WTC11 (cell line): ENCODE measurements at regions not wholly inside any gene's neighbourhood (a gene's known extent, or its start where the extent isn't known, plus 50 kb on each side); places are given as distances from the start of the nearest gene placed in this dataset.

ENCODE experiments used
- ATAC-seq: fragments of 200-7000 bp; cut with Tn5 transposase; 2 replicates; pipeline ENCODE4 v1.10.0; 2021; ENCODE audit warnings: mild to moderate bottlenecking, moderate library complexity
- CTCF ChIA-PET: fragments of 300-600 bp; sonication (Branson Sonifier 250); formaldehyde crosslinking; loops from one replicate; lab custom pipeline; 2021; ENCODE audit warnings: antibody characterized with exemption; lab: Charles Lee
- POLR2A ChIA-PET: fragments of 350-600 bp; sonication (Branson Sonifier 250); formaldehyde crosslinking; loops from one replicate; lab custom pipeline; 2021; ENCODE audit warnings: antibody characterized with exemption; lab: Charles Lee
- DNase-seq: peaks from one replicate; pipeline ENCODE4 v3.0.0; 2021; ENCODE audit warnings: low spot score
- H3K27ac Mint-ChIP-seq: 2 replicates; pipeline ENCODE4 v1.8.0; 2021; ENCODE audit warnings: mixed read lengths
- H3K27me3 Mint-ChIP-seq: 2 replicates; pipeline ENCODE4 v1.8.0; 2021; ENCODE audit warnings: low read depth, mild to moderate bottlenecking, moderate library complexity, mixed read lengths
- H3K36me3 Mint-ChIP-seq: 2 replicates; pipeline ENCODE4 v1.8.0; 2021; ENCODE audit warnings: mixed read lengths
- H3K4me1 Mint-ChIP-seq: 2 replicates; pipeline ENCODE4 v1.8.0; 2022; ENCODE audit warnings: mixed read lengths
- H3K4me3 Mint-ChIP-seq: 2 replicates; pipeline ENCODE4 v1.8.0; 2021; ENCODE audit warnings: mild to moderate bottlenecking, moderate library complexity, mixed read lengths
- H3K9me3 Mint-ChIP-seq: 2 replicates; pipeline ENCODE4 v1.8.0; 2021; ENCODE audit warnings: mixed read lengths
- GABPB1 ChIP-seq: sonication (generic); formaldehyde crosslinking; IDR thresholded peaks from 2 replicates; pipeline ENCODE4 v1.8.1; 2023; ENCODE audit warnings: mild to moderate bottlenecking, missing genetic modification reagents
- JAZF1 ChIP-seq: fragments of 250-450 bp; sonication (Bioruptor Pico); IDR thresholded peaks from 2 replicates; pipeline ENCODE4 v1.9.0; 2021; ENCODE audit warnings: moderate library complexity, mild to moderate bottlenecking, inconsistent platforms
- KAT7 ChIP-seq: sonication (generic); formaldehyde crosslinking; IDR thresholded peaks from 2 replicates; pipeline ENCODE4 v1.8.1; 2023; ENCODE audit warnings: missing genetic modification reagents, mild to moderate bottlenecking, borderline replicate concordance
- MXD4 ChIP-seq: fragments of 250-450 bp; sonication (Bioruptor Pico); IDR thresholded peaks from 2 replicates; pipeline ENCODE4 v1.8.0; 2021; ENCODE audit warnings: mild to moderate bottlenecking, moderate library complexity, borderline replicate concordance
- SP1 ChIP-seq: sonication (generic); formaldehyde crosslinking; conservative IDR thresholded peaks from 2 replicates; pipeline ENCODE4 v1.8.1; 2022; ENCODE audit warnings: missing genetic modification reagents
- TP53 ChIP-seq: sonication (generic); formaldehyde crosslinking; IDR thresholded peaks from 2 replicates; pipeline ENCODE4 v1.8.1; 2023; ENCODE audit warnings: mild to moderate bottlenecking, missing genetic modification reagents
- ZNF263 ChIP-seq: sonication (generic); formaldehyde crosslinking; IDR thresholded peaks from 2 replicates; pipeline ENCODE4 v1.8.1; 2022; ENCODE audit warnings: low read depth, mild to moderate bottlenecking, moderate library complexity, missing genetic modification reagents
- ZNF423 ChIP-seq: fragments of 250-450 bp; sonication (Bioruptor Pico); IDR thresholded peaks from 2 replicates; pipeline ENCODE4 v2.1.2; 2022; ENCODE audit warnings: mild to moderate bottlenecking, moderate library complexity
- TF ChIP-seq, protein P1 (sequence below): sonication (generic); formaldehyde crosslinking; IDR thresholded peaks from 2 replicates; pipeline ENCODE4 v1.8.0; 2022; ENCODE audit warnings: mild to moderate bottlenecking, missing genetic modification reagents
- TF ChIP-seq, protein P2 (sequence below): sonication (generic); formaldehyde crosslinking; conservative IDR thresholded peaks from 2 replicates; pipeline ENCODE4 v1.8.1; 2023; ENCODE audit warnings: mild to moderate bottlenecking, low read depth, missing genetic modification reagents, moderate library complexity
- TF ChIP-seq, protein P3 (sequence below): sonication (generic); formaldehyde crosslinking; IDR thresholded peaks from 2 replicates; pipeline ENCODE4 v1.8.0; 2022; ENCODE audit warnings: mild to moderate bottlenecking, missing genetic modification reagents
- TF ChIP-seq, protein P4 (sequence below): fragments of 200-600 bp; IDR thresholded peaks from 2 replicates; pipeline ENCODE4 v1.8.0; 2022; ENCODE audit warnings: antibody characterized with exemption
- TF ChIP-seq, protein P5 (sequence below): fragments of 250-450 bp; sonication (Bioruptor Pico); conservative IDR thresholded peaks from 2 replicates; pipeline ENCODE4 v1.9.0; 2021; ENCODE audit warnings: mild to moderate bottlenecking

DNA sequence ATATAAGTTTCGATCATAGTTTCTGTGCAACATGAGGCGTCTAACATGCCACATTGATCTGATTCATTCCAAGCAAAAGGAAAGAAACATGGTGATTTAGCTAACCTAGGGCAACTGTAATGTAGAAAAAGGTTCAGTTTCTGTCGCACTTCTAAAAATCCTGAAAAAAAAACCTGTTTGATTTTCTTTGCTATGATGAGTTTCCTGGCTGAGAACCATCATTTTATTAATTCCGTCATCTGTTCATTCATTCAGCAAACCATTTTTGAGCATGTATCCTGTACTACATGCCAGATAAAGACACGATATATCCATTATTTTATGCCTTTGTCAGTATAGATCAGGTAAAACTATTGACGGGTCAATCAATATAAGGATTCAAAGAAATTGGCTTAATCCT lies 932.6 kb downstream of the GALC start:
- CTCF ChIA-PET: no interaction called here
- H3K27ac Mint-ChIP-seq: no peak overlapping the region
- no peaks in the 10 kb centered on the region for H3K36me3 Mint-ChIP-seq
- no peaks in the 10 kb centered on the region for H3K9me3 Mint-ChIP-seq
- POLR2A ChIA-PET: no interaction called here
- no peak overlapping the region for H3K4me3 Mint-ChIP-seq
- peaks cover 2% of the 10 kb centered on the region for H3K4me1 Mint-ChIP-seq
- no peak for TF ChIP-seq TP53 (CRISPR knock-in tag)
- TF ChIP-seq, protein P1, sequence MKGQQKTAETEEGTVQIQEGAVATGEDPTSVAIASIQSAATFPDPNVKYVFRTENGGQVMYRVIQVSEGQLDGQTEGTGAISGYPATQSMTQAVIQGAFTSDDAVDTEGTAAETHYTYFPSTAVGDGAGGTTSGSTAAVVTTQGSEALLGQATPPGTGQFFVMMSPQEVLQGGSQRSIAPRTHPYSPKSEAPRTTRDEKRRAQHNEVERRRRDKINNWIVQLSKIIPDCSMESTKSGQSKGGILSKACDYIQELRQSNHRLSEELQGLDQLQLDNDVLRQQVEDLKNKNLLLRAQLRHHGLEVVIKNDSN: no peak
- TF ChIP-seq, protein P2, sequence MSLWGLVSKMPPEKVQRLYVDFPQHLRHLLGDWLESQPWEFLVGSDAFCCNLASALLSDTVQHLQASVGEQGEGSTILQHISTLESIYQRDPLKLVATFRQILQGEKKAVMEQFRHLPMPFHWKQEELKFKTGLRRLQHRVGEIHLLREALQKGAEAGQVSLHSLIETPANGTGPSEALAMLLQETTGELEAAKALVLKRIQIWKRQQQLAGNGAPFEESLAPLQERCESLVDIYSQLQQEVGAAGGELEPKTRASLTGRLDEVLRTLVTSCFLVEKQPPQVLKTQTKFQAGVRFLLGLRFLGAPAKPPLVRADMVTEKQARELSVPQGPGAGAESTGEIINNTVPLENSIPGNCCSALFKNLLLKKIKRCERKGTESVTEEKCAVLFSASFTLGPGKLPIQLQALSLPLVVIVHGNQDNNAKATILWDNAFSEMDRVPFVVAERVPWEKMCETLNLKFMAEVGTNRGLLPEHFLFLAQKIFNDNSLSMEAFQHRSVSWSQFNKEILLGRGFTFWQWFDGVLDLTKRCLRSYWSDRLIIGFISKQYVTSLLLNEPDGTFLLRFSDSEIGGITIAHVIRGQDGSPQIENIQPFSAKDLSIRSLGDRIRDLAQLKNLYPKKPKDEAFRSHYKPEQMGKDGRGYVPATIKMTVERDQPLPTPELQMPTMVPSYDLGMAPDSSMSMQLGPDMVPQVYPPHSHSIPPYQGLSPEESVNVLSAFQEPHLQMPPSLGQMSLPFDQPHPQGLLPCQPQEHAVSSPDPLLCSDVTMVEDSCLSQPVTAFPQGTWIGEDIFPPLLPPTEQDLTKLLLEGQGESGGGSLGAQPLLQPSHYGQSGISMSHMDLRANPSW (CRISPR knock-in tag): no peak
- TF ChIP-seq, protein P3, sequence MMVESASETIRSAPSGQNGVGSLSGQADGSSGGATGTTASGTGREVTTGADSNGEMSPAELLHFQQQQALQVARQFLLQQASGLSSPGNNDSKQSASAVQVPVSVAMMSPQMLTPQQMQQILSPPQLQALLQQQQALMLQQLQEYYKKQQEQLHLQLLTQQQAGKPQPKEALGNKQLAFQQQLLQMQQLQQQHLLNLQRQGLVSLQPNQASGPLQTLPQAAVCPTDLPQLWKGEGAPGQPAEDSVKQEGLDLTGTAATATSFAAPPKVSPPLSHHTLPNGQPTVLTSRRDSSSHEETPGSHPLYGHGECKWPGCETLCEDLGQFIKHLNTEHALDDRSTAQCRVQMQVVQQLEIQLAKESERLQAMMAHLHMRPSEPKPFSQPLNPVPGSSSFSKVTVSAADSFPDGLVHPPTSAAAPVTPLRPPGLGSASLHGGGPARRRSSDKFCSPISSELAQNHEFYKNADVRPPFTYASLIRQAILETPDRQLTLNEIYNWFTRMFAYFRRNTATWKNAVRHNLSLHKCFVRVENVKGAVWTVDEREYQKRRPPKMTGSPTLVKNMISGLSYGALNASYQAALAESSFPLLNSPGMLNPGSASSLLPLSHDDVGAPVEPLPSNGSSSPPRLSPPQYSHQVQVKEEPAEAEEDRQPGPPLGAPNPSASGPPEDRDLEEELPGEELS: no peak
- no peaks in the 10 kb centered on the region for H3K27me3 Mint-ChIP-seq
- DNase-seq (no peak), ATAC-seq (no peak)

DNA sequence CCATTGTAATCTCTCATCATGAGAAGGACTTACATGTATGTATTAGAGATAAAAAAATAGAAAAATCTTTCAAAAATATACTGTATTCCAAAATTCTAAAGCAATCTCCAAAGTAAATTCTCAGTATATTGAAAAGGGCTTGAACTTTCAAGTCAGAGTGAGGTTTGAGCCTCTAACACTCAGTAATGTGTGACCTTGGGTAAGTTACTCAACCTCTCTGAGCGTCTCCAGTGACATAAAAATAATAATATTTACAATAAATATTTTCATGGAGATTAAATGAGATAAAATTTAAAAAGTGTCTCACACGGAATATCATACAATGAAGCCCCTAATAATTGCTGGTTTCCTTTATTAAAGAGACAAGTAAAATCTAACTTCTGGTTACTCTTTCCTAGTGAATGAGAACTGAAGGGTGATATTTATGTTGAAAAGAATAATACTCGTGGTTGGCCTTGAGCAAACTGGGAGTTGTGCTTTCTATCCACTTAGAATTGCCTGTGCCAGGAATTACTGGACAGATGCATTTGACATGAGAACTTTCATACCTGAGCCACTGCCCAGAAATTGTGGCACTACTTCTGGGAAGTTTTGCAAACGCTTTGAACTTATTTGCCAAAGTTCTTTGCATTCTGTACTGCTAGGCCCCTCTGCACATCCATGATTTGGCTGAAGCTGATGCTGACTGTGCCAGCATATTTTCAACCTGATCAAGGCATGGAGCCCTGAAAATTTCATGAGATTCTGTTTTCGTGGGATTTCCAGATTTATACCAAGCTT lies 933.7 kb downstream of the GALC start:
- POLR2A ChIA-PET: no interaction called here
- no peak for DNase-seq
- TF ChIP-seq MXD4 (CRISPR knock-in tag): no peak
- no peak for TF ChIP-seq GABPB1 (CRISPR knock-in tag)
- no peak for TF ChIP-seq SP1 (CRISPR knock-in tag)
- TF ChIP-seq JAZF1: no peak
- TF ChIP-seq ZNF263 (CRISPR knock-in tag): no peak
- TF ChIP-seq, protein P2 (CRISPR knock-in tag): no peak
- TF ChIP-seq, protein P4, sequence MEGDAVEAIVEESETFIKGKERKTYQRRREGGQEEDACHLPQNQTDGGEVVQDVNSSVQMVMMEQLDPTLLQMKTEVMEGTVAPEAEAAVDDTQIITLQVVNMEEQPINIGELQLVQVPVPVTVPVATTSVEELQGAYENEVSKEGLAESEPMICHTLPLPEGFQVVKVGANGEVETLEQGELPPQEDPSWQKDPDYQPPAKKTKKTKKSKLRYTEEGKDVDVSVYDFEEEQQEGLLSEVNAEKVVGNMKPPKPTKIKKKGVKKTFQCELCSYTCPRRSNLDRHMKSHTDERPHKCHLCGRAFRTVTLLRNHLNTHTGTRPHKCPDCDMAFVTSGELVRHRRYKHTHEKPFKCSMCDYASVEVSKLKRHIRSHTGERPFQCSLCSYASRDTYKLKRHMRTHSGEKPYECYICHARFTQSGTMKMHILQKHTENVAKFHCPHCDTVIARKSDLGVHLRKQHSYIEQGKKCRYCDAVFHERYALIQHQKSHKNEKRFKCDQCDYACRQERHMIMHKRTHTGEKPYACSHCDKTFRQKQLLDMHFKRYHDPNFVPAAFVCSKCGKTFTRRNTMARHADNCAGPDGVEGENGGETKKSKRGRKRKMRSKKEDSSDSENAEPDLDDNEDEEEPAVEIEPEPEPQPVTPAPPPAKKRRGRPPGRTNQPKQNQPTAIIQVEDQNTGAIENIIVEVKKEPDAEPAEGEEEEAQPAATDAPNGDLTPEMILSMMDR: no peak
- TF ChIP-seq, all 79 proteins: peak for 0

DNA sequence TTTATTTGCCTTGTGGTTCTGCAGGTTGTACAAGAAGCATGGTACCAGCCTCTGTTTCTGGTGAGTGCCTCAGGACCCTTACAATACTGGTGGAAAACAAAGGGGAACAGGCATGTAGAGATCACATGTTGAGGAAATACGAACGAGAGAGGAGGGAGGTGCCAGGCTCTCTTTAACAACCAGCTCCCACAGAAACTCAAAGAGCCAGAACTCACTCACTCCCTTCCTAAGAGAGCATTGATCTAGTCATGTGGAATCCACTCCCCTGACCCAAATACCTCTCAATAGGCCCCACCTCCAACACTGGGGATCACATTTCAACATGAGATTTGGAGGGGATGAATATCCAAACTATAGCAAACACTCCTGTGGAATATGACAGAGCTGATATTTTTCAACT lies 938.0 kb downstream of the GALC start:
- no peaks in the 10 kb centered on the region for H3K9me3 Mint-ChIP-seq
- DNase-seq: no peak

More for the DNA sequence above, 933.7 kb downstream of the GALC start:
- Mint-ChIP-seq H3K27me3 (no peaks in the 10 kb centered on the region), H3K27ac (no peak overlapping the region), H3K4me1 (peaks cover 10% of the 10 kb centered on the region), H3K4me3 (no peak overlapping the region), H3K36me3 (no peaks in the 10 kb centered on the region), H3K9me3 (no peaks in the 10 kb centered on the region)
- ATAC-seq: no peak
- CTCF ChIA-PET: no interaction called here

More for the DNA sequence above, 938.0 kb downstream of the GALC start:
- Mint-ChIP-seq H3K27ac (0 out of 2 replicates have a peak overlapping the region, but pooled peaks have one; percentile 44), H3K4me1 (peaks cover 12% of the 10 kb centered on the region), H3K4me3 (no peak overlapping the region), H3K27me3 (no peaks in the 10 kb centered on the region), H3K36me3 (no peaks in the 10 kb centered on the region)
- TF ChIP-seq, protein P5, sequence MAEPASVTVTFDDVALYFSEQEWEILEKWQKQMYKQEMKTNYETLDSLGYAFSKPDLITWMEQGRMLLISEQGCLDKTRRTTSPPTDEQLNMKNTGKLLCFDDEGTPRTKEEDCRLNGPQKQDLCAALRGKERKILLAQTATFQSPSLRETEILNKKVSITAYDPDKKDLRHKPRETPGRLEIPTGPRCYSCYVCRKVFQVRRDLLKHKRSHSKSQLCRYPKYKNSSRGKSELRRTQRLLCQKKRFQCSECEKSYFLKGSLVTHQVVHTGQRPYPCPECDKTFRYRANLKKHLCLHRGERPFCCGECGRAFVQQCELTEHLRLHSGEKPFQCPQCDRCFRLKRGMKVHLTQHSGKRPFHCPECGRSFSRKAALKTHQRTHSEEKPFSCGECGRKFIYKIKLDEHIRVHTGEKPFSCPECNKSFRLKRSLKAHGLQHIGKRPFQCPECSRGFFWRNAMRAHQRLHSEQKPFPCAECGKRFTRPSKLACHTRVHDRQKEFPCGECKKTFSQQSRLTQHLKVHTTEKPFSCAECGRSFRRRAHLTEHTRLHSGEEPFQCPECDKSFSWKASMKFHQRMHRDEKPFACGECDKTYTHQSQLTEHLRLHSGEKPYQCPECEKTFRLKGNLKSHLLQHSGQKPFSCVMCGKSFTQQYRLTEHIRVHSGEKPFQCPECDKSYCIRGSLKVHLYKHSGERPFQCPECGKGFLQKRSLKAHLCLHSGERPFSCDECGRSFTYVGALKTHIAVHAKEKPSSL (CRISPR knock-in tag): no peak
- TF ChIP-seq KAT7 (CRISPR knock-in tag) (no peak), ZNF423 (no peak), JAZF1 (no peak)
- ChIA-PET POLR2A (no interaction called here), CTCF (no interaction called here)
- ATAC-seq: peak; percentile 96
